Esophagus muscularis mucosa (tissue), 4 donors: ENCODE measurements at regions not wholly inside any gene's neighbourhood (a gene's known extent, or its start where the extent isn't known, plus 50 kb on each side); places are given as distances from the start of the nearest gene placed in this dataset.

Source experiments
- DNase-seq: peaks from one replicate; pipeline ENCODE4 v3.0.0-alpha.2; 2017; ENCODE audit errors: extremely low spot score
- H3K27ac ChIP-seq, 4 donors: fragments of 200-600 bp; sonication (generic); replicated peaks in 1 of 4; 1 replicate in 3 of 4; 2 replicates in 1 of 4; pipeline ENCODE4 v1.5.1; 2016 to 2019; ENCODE audit warnings: mild to moderate bottlenecking in 1 of 4
- H3K27me3 ChIP-seq, 4 donors: fragments of 200-600 bp; sonication (generic); one replicate each; pipeline versions ENCODE4 v1.5.1 to v1.6.0; 2016 to 2019
- H3K36me3 ChIP-seq, 4 donors: fragments of 200-600 bp; sonication (generic); one replicate each; pipeline ENCODE4 v1.5.1; 2016 to 2019
- H3K4me1 ChIP-seq, 4 donors: fragments of 200-600 bp; sonication (generic); one replicate each; pipeline ENCODE4 v1.5.1; 2016 to 2019
- H3K4me3 ChIP-seq, 4 donors: fragments of 200-600 bp; sonication (generic); 1 replicate in 2 of 4; 2 replicates in 2 of 4; pipeline ENCODE4 v1.5.1; 2016 to 2019; ENCODE audit warnings: mild to moderate bottlenecking in 4 of 4, moderate library complexity in 1 of 4
- H3K9me3 ChIP-seq, 4 donors: fragments of 200-600 bp; sonication (generic); 1 replicate in 3 of 4; 2 replicates in 1 of 4; pipeline ENCODE4 v1.5.1; 2016 to 2019
- CTCF ChIP-seq, 3 experiments: fragments of 200-600 bp in 2 of 3; fragments of 450-650 bp in 1 of 3; sonication (generic) in 2 of 3; IDR thresholded peaks; one replicate each; pipeline ENCODE4 v1.5.1; 2017 to 2019; ENCODE audit warnings: antibody characterized with exemption in 3 of 3, mild to moderate bottlenecking in 2 of 3, moderate library complexity in 1 of 3
- EP300 ChIP-seq: sonication (generic); formaldehyde crosslinking; IDR thresholded peaks from one replicate; pipeline ENCODE4 v1.6.1; 2017; ENCODE audit warnings: antibody characterized with exemption
- POLR2A ChIP-seq: fragments of 450-650 bp; IDR thresholded peaks from one replicate; pipeline ENCODE4 v1.6.1; 2017; ENCODE audit warnings: antibody characterized with exemption, moderate library complexity, mild to moderate bottlenecking, low read depth
- POLR2AphosphoS5 ChIP-seq, 2 donors: sonication (generic); formaldehyde crosslinking; IDR thresholded peaks; one replicate each; pipeline ENCODE4 v1.6.1; 2017; ENCODE audit warnings: antibody characterized with exemption in 2 of 2
- WGBS: methylation state at CpG from one replicate; pipeline ENCODE4 v1.1.5; 2018; 5-methylcytosine and 5-hydroxymethylcytosine counted together
- intact Hi-C: fragments of 100-400 bp; cut with DNase I; formaldehyde crosslinking; loops from one replicate; pipeline ENCODE4 v1.15.1; 2023

GRCh38 chr10:62718585-62718984, 85.9 kb upstream of the ADO start:
- Histone ChIP-seq H3K4me3 (no peak overlapping the region), H3K9me3 (no peaks in the 10 kb centered on the region), H3K36me3 (no peaks in the 10 kb centered on the region), H3K4me1 (no peaks in the 10 kb centered on the region), H3K27ac (no peak overlapping the region), H3K27me3 (no peaks in the 10 kb centered on the region)
- intact Hi-C loops, result no loop called here
- TF ChIP-seq POLR2A (no peak), CTCF (IDR thresholded peaks at IDR 0.05) (no peak), POLR2AphosphoS5 (IDR thresholded peaks at IDR 0.05) (no peak), EP300 (no peak)
- WGBS, result 84% methylated on average over 5 of the region's 5 CpGs
- DNase-seq, result no peak

- Histone ChIP-seq H3K27ac (no peak overlapping the region), H3K9me3 (no peaks in the 10 kb centered on the region), H3K4me3 (no peak overlapping the region), H3K27me3 (no peaks in the 10 kb centered on the region), H3K36me3 (no peaks in the 10 kb centered on the region), H3K4me1 (no peaks in the 10 kb centered on the region)
- no peak for DNase-seq
- no peak for TF ChIP-seq POLR2A
- no peak for TF ChIP-seq EP300
- no peak for TF ChIP-seq POLR2AphosphoS5 (IDR thresholded peaks at IDR 0.05)
- no peak for TF ChIP-seq CTCF (IDR thresholded peaks at IDR 0.05)
- intact Hi-C loops, result no loop called here
- 84% methylated on average over 2 of the region's 2 CpGs for WGBS
Observed at GRCh38 chr10:62719061-62719460, 85.5 kb upstream of the ADO start.

- intact Hi-C loops, result no loop called here
- TF ChIP-seq POLR2AphosphoS5 (IDR thresholded peaks at IDR 0.05), result no peak
- TF ChIP-seq EP300, result no peak
- TF ChIP-seq POLR2A, result no peak
- no peak for TF ChIP-seq CTCF (IDR thresholded peaks at IDR 0.05)
- Histone ChIP-seq H3K27me3 (no peaks in the 10 kb centered on the region), H3K4me3 (no peak overlapping the region), H3K36me3 (no peaks in the 10 kb centered on the region), H3K9me3 (no peaks in the 10 kb centered on the region), H3K27ac (no peak overlapping the region), H3K4me1 (no peaks in the 10 kb centered on the region)
- DNase-seq, result no peak
- WGBS, result 92% methylated on average over 4 of the region's 4 CpGs
Observed at GRCh38 chr10:62721687-62722086, 82.8 kb upstream of the ADO start.

- intact Hi-C loops, result no loop called here
- Histone ChIP-seq H3K4me1 (no peaks in the 10 kb centered on the region), H3K4me3 (no peak overlapping the region), H3K36me3 (no peaks in the 10 kb centered on the region), H3K9me3 (no peaks in the 10 kb centered on the region), H3K27ac (no peak overlapping the region), H3K27me3 (no peaks in the 10 kb centered on the region)
- no peak for TF ChIP-seq EP300
- TF ChIP-seq POLR2A, result no peak
- no peak for TF ChIP-seq POLR2AphosphoS5 (IDR thresholded peaks at IDR 0.05)
- no peak for TF ChIP-seq CTCF (IDR thresholded peaks at IDR 0.05)
- no peak for DNase-seq
Observed at GRCh38 chr10:62723375-62723774, 81.1 kb upstream of the ADO start.

GRCh38 chr10:62724465-62724864, 80.1 kb upstream of the ADO start:
- H3K9me3 ChIP-seq, result no peaks in the 10 kb centered on the region
- DNase-seq, result no peak
- H3K4me3 ChIP-seq, result no peak overlapping the region
- intact Hi-C loops, result no loop called here
- H3K27ac ChIP-seq, result no peak overlapping the region
- TF ChIP-seq POLR2A, result no peak
- no peak for TF ChIP-seq POLR2AphosphoS5 (IDR thresholded peaks at IDR 0.05)
- no peak for TF ChIP-seq CTCF (IDR thresholded peaks at IDR 0.05)
- no peak for TF ChIP-seq EP300
- 82% methylated on average over 7 of the region's 7 CpGs for WGBS
- no peaks in the 10 kb centered on the region for H3K27me3 ChIP-seq
- H3K4me1 ChIP-seq, result no peaks in the 10 kb centered on the region
- no peaks in the 10 kb centered on the region for H3K36me3 ChIP-seq
